Kasumi-1 (cell line): ENCODE measurements at regions not wholly inside any gene's neighbourhood (a gene's known extent, or its start where the extent isn't known, plus 50 kb on each side); places are given as distances from the start of the nearest gene placed in this dataset.

Source experiments
- DNase-seq, 2 experiments: peaks; one replicate each; lab custom pipeline; 2025; lab: John Stamatoyannopoulos, UW

DNA sequence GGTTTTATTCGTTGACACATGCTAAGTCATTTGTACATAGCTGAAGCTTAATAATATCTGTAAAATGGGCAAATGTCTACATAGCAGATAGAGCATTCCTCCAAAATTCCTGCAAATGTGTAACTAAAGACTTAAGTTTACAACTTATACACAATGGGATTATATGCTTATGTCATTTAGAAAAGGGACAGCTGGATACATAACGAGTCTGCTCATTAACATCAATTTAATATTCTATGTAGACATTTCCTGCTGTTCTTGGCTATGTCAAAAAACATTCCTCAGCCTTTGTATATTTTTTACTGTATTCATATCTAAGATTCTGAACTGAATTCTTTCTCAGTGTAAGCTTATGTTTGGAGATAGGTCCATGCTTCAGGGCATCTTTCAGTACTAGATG, 762.2 kb downstream of the NR2F2 start:
- DNase-seq: no peak

- DNase-seq: no peak
These were observed 765.9 kb downstream of the NR2F2 start for GRCh38 chr15:97096303-97096835.

DNA sequence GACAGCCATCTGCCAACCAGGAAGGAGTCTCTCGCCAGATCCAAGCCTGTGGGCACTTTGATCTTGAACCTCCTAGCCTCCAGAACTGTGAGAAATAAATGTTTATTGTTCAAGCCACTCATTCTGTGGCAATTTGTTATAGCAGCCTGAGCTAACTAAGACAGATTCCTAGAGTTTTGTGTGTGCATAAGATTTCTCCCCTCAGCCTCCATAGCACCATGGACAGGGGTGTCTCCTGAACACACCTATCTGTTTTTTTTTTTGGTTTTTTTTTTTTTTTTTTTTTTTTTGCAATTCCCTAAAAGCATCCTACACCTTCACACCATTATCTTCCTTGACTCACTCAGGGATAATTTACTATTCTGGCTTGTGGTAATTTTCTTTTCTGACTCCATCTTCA, 768.5 kb downstream of the NR2F2 start:
- DNase-seq: no peak

DNA sequence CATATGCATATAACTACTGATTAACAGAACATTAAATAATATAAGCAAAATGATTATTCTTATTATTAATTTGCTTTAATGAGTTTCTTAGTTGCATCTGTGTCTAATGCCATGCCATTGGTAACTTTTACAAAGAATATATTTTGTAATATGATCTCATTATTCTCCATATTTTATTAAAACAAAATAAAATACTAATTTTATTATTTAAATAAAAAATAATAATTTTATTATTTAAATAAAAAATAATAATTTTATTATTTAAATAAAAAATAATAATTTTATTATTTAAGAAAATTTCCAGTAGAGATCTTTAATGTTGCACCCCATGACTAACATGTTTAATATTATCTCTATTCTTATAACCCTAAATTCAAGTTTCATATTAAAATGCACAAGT, 771.1 kb downstream of the NR2F2 start:
- no peak for DNase-seq

GRCh38 chr15:97114900-97115760, 784.6 kb downstream of the NR2F2 start:
- DNase-seq: no peak

DNA sequence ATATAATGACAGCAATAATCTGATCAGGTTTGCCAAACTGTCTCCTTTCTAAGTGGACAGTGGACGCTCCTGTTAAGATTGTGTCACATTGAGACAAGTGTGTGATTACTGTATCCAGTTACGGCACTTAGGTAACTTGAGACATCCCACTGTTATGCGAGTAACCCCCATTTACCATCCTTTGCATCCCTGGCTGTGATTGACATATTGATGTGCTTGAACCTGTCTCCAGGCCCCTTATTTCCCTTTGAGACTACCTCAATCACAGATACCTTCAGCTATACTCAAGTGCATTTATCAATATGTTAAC, 785.2 kb downstream of the NR2F2 start:
- DNase-seq: no peak

- DNase-seq: no peak
These were observed 794.3 kb downstream of the NR2F2 start for GRCh38 chr15:97124790-97125189.

GRCh38 chr15:97126553-97127233, 796.2 kb downstream of the NR2F2 start:
- no peak for DNase-seq

- no peak for DNase-seq
These were observed 799.2 kb downstream of the NR2F2 start for GRCh38 chr15:97129674-97130073.

GRCh38 chr15:97140216-97140615, 809.7 kb downstream of the NR2F2 start:
- DNase-seq: no peak

DNA sequence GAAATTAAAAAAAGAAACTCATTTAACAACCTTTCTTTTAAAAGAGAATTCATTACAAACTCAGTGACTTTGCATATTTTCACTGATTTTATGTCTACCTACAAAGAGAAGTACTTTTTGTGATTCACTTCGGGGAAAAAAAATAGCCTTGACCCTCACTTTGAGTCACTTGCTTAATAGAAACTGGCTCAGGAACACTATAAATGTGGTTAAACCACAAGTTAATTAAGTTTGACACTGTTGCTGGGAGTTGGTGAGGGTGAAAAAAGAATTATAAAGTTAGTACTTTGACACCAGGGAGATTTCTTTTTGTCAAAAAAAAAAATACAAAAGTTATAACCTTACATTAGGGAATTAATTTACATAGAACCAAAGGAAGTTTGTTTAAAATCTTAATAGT, 810.9 kb downstream of the NR2F2 start:
- DNase-seq: no peak

GRCh38 chr15:97141871-97142270, 811.4 kb downstream of the NR2F2 start:
- no peak for DNase-seq

- no peak for DNase-seq
These were observed 813.3 kb downstream of the NR2F2 start for GRCh38 chr15:97143592-97144376.

DNA sequence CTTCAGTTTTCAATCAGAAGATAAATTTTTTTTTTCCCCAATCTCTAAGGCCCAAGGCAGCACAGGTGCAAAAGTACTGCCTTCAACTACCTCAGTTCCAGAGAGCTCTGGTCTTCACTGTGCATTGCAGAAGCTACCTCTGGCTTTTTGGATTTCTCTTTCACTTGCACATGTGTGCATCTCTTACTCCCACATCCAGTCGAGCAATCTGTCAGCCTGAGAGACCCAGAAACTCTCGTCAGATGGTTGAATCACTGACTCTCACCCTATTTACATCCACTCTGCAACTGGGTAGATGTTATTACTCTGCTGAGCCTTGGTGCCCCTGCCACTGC, 813.8 kb downstream of the NR2F2 start:
- no peak for DNase-seq

DNA sequence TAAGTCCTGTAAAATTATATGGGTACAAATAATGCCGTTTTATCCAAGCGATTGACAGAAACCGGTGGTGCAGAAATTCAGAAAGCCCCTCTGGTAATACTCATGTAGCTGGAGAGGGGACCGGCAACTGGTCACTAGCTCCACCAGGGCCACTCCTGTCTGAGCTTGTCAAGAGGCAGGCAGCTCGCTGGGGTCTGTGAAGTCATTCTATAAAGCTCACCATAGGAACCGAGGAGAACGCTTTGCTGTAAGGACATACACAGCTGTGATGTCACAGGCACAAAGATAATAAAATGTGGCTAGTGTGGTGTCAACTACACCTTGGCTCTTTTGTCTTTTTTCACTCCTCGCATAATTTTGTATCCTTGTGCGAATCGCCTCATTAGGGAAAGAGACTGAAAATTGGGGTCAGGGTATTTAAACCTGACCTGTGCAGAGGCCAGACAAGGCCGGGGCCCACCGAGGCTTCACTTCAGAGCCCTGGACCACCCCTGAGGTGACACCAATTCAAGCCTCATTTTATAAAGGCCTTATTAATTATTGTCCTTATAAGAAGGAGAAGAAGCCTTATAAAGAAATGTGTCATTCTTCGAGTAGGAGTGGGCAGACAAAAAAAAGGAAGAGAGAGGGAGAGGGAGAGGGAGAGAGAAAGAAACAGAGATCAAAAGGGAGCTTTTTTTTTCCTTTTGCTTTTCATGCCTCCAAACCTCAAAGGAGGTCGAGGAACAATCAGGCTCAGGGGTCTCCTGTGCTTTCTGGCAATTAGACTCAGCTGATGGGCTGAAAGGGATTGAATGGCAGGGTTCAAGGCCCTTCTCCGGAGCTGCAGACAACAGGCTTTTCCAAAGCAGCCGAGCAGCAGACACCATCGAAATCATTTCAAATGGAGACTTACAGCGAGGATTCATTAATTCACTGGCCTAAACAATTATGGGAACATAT, 813.3 kb upstream of the ARRDC4 start:
- no peak for DNase-seq

GRCh38 chr15:97153356-97153965, 807.0 kb upstream of the ARRDC4 start:
- DNase-seq: no peak

- DNase-seq: no peak
These were observed 803.7 kb upstream of the ARRDC4 start for GRCh38 chr15:97156739-97157265.

DNA sequence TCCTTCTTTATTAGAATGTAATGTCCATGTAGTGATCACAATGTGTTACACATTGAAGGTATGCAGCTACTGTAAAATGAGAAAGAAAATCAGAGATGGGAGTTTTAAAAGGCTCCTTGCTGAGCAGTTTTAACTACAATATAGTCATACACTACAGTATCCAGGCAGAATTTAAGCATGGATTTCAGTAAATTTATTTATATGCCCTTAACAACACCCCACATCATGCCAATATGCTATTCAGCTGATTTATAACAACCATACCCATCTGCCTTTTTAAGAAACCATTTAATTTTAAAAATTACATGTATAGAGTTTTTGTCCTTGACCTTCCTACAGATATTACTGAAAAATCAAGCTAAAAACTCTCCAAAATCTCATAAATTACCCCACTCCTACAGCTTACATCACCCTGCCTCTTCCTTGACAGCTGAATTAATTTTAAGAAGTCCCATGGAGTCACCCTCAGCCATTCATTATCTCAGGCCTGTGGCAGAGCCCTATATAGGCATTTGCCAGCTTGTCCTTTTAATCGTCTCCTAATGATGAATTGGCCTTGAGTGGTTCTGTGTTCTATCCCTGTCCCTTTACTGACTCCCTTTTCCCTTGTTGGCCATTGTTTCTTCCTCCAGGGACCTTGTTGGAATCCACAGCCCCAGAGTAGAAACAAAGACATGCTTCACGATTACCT, 797.6 kb upstream of the ARRDC4 start:
- DNase-seq: no peak

- no peak for DNase-seq
These were observed 795.3 kb upstream of the ARRDC4 start for GRCh38 chr15:97165205-97165604.
